Smooth muscle cell (in vitro differentiated cells): ENCODE measurements at regions not wholly inside any gene's neighbourhood (a gene's known extent, or its start where the extent isn't known, plus 50 kb on each side); places are given as distances from the start of the nearest gene placed in this dataset.

Experiments
- DNase-seq: peaks from one replicate; lab custom pipeline; 2025; ENCODE audit not compliant: unreplicated experiment; lab: John Stamatoyannopoulos, UW
- H2AFZ ChIP-seq: fragments of 200-600 bp; sonication (generic); 2 replicates; pipeline ENCODE4 v1.6.0; 2016; ENCODE audit warnings: antibody characterized with exemption, low read depth, mild to moderate bottlenecking
- H3F3A ChIP-seq: fragments of 200-600 bp; sonication (generic); 2 replicates; pipeline ENCODE4 v1.6.0; 2017; ENCODE audit warnings: antibody characterized with exemption, low read depth
- H3K27ac ChIP-seq: fragments of 200-600 bp; sonication (generic); 2 replicates; pipeline ENCODE4 v1.5.1; 2016; ENCODE audit warnings: low read depth, mild to moderate bottlenecking
- H3K27me3 ChIP-seq: fragments of 200-600 bp; sonication (generic); 2 replicates; pipeline ENCODE4 v1.6.1; 2016; ENCODE audit warnings: low read depth, mild to moderate bottlenecking
- H3K36me3 ChIP-seq: fragments of 200-600 bp; sonication (generic); 2 replicates; pipeline ENCODE4 v1.5.1; 2016; ENCODE audit warnings: low read depth
- H3K4me1 ChIP-seq: fragments of 200-600 bp; sonication (generic); 2 replicates; pipeline ENCODE4 v1.5.1; 2016; ENCODE audit warnings: low read depth
- H3K4me2 ChIP-seq: fragments of 200-600 bp; sonication (generic); 2 replicates; pipeline ENCODE4 v1.6.0; 2016; ENCODE audit warnings: mild to moderate bottlenecking
- H3K4me3 ChIP-seq: fragments of 200-600 bp; sonication (generic); 2 replicates; pipeline ENCODE4 v1.5.1; 2016; ENCODE audit warnings: mild to moderate bottlenecking
- H3K79me2 ChIP-seq: fragments of 200-600 bp; sonication (generic); 2 replicates; pipeline ENCODE4 v1.6.0; 2016; ENCODE audit warnings: low read depth, mild to moderate bottlenecking
- H3K9ac ChIP-seq: fragments of 200-600 bp; sonication (generic); 2 replicates; pipeline ENCODE4 v1.6.0; 2016; ENCODE audit warnings: low read depth
- H3K9me3 ChIP-seq: fragments of 200-600 bp; sonication (generic); replicated peaks from 2 replicates; pipeline ENCODE4 v1.5.1; 2016; ENCODE audit warnings: low read depth
- H4K20me1 ChIP-seq: fragments of 200-600 bp; sonication (generic); 2 replicates; pipeline ENCODE4 v1.6.0; 2016; ENCODE audit warnings: low read depth
- CTCF ChIP-seq: fragments of 200-600 bp; sonication (generic); IDR thresholded peaks from 2 replicates; pipeline ENCODE4 v1.5.1; 2017; ENCODE audit warnings: borderline replicate concordance, mild to moderate bottlenecking, antibody characterized with exemption; ENCODE audit not compliant: insufficient read depth, poor library complexity, severe bottlenecking
- WGBS: methylation state at CpG from one replicate; pipeline ENCODE4 v1.1.7; 2016; ENCODE audit warnings: low lambda C conversion rate; 5-methylcytosine and 5-hydroxymethylcytosine counted together

GRCh38 chr13:104779311-104779993, 1713.2 kb upstream of the SLC10A2 start:
- H3K79me2 ChIP-seq = no peaks in the 10 kb centered on the region
- no peak overlapping the region for H3K27ac ChIP-seq
- WGBS = 56% methylated on average over 4 of the region's 4 CpGs
- no peaks in the 10 kb centered on the region for H3K9me3 ChIP-seq
- peaks cover 6% of the 10 kb centered on the region for H3K4me1 ChIP-seq
- no peak overlapping the region for H3K4me3 ChIP-seq
- H3F3A ChIP-seq = no peaks in the 10 kb centered on the region
- H4K20me1 ChIP-seq = no peaks in the 10 kb centered on the region
- H3K4me2 ChIP-seq = no peak overlapping the region
- no peak for TF ChIP-seq CTCF
- no peak overlapping the region for H2AFZ ChIP-seq
- H3K9ac ChIP-seq = no peak overlapping the region
- no peaks in the 10 kb centered on the region for H3K36me3 ChIP-seq
- H3K27me3 ChIP-seq = no peaks in the 10 kb centered on the region
- DNase-seq = no peak

GRCh38 chr13:104773775-104774174, 1707.6 kb upstream of the SLC10A2 start:
- Histone ChIP-seq H3K4me1 (no peaks in the 10 kb centered on the region), H3K79me2 (no peaks in the 10 kb centered on the region), H3K4me2 (peak overlapping the region; percentile 24), H3K9me3 (no peaks in the 10 kb centered on the region), H3K27ac (no peak overlapping the region), H3K27me3 (no peaks in the 10 kb centered on the region), H3K4me3 (no peak overlapping the region), H3K9ac (no peak overlapping the region), H4K20me1 (no peaks in the 10 kb centered on the region), H3K36me3 (no peaks in the 10 kb centered on the region), H2AFZ (peak overlapping the region; percentile 16), H3F3A (no peaks in the 10 kb centered on the region)
- WGBS = 31% methylated on average over 2 of the region's 2 CpGs
- TF ChIP-seq CTCF = peak; percentile 54
- no peak for DNase-seq

GRCh38 chr13:104769545-104769944, 1703.3 kb upstream of the SLC10A2 start:
- Histone ChIP-seq H3K27me3 (no peaks in the 10 kb centered on the region), H3K27ac (no peak overlapping the region), H3F3A (no peaks in the 10 kb centered on the region), H3K4me1 (no peaks in the 10 kb centered on the region), H4K20me1 (no peaks in the 10 kb centered on the region), H3K4me3 (no peak overlapping the region), H3K9me3 (no peaks in the 10 kb centered on the region), H3K9ac (no peak overlapping the region), H3K79me2 (no peaks in the 10 kb centered on the region), H2AFZ (no peak overlapping the region), H3K4me2 (no peak overlapping the region), H3K36me3 (no peaks in the 10 kb centered on the region)
- TF ChIP-seq CTCF = no peak
- 95% methylated on average over 4 of the region's 4 CpGs for WGBS
- DNase-seq = no peak

- DNase-seq = no peak
- H3K4me3 ChIP-seq = no peak overlapping the region
- no peak overlapping the region for H3K9ac ChIP-seq
Observed at GRCh38 chr13:104766319-104766718, 1700.1 kb upstream of the SLC10A2 start.

More at GRCh38 chr13:104766319-104766718, 1700.1 kb upstream of the SLC10A2 start:
- no peak overlapping the region for H2AFZ ChIP-seq
- no peak for TF ChIP-seq CTCF
- no peaks in the 10 kb centered on the region for H3F3A ChIP-seq
- H3K79me2 ChIP-seq = no peaks in the 10 kb centered on the region
- peak overlapping the region; percentile 0 for H3K27ac ChIP-seq
- H3K4me2 ChIP-seq = peak overlapping the region; percentile 33
- no peaks in the 10 kb centered on the region for H3K36me3 ChIP-seq
- H3K9me3 ChIP-seq = no peaks in the 10 kb centered on the region
- no peaks in the 10 kb centered on the region for H3K27me3 ChIP-seq
- no peaks in the 10 kb centered on the region for H4K20me1 ChIP-seq
- no peaks in the 10 kb centered on the region for H3K4me1 ChIP-seq
